ENCODE measurements at regions not wholly inside any gene's neighbourhood (a gene's known extent, or its start where the extent isn't known, plus 50 kb on each side); places are given as distances from the start of the nearest gene placed in this dataset.

GRCh38 chr1:4526747-4527146 is 127.7 kb upstream of the AJAP1 start:
- intact Hi-C loops (cut with DNase I) = no loop called here
- ATAC-seq (ENCODE audit: poor library complexity) (no peak), DNase-seq (no peak)

GRCh38 chr1:4527819-4528218 is 126.6 kb upstream of the AJAP1 start:
- DNase-seq = no peak
- ATAC-seq (ENCODE audit: poor library complexity) = no peak
- intact Hi-C loops (cut with DNase I) = no loop called here

GRCh38 chr1:4528590-4528989 is 125.8 kb upstream of the AJAP1 start:
- intact Hi-C loops (cut with DNase I) = no loop called here
- ATAC-seq (ENCODE audit: poor library complexity) = no peak

GRCh38 chr1:4529446-4530165 is 124.8 kb upstream of the AJAP1 start:
- ATAC-seq (ENCODE audit: poor library complexity) = no peak

More at GRCh38 chr1:4528590-4528989, 125.8 kb upstream of the AJAP1 start:
- DNase-seq = no peak

GRCh38 chr1:4530166-4530785 is 124.1 kb upstream of the AJAP1 start:
- DNase-seq = no peak
- intact Hi-C loops (cut with DNase I) = no loop called here

More at GRCh38 chr1:4529446-4530165, 124.8 kb upstream of the AJAP1 start:
- intact Hi-C loops (cut with DNase I) = no loop called here
- DNase-seq = no peak

GRCh38 chr1:4531842-4532241 is 122.6 kb upstream of the AJAP1 start:
- DNase-seq (no peak), ATAC-seq (ENCODE audit: poor library complexity) (no peak)
- intact Hi-C loops (cut with DNase I) = no loop called here

More at GRCh38 chr1:4530166-4530785, 124.1 kb upstream of the AJAP1 start:
- peak; percentile 87 for ATAC-seq (ENCODE audit: poor library complexity)

- DNase-seq = no peak
- intact Hi-C loops (cut with DNase I) = no loop called here
- no peak for ATAC-seq (ENCODE audit: poor library complexity)
Measured at GRCh38 chr1:4532656-4533055, 121.8 kb upstream of the AJAP1 start.

GRCh38 chr1:4546911-4547310 is 107.5 kb upstream of the AJAP1 start:
- intact Hi-C loops (cut with DNase I) = no loop called here
- DNase-seq = no peak
- ATAC-seq (ENCODE audit: poor library complexity) = no peak

GRCh38 chr1:4549930-4550329 is 104.5 kb upstream of the AJAP1 start:
- intact Hi-C loops (cut with DNase I) = no loop called here
- ATAC-seq (ENCODE audit: poor library complexity) = no peak
- no peak for DNase-seq

- intact Hi-C loops (cut with DNase I) = no loop called here
Measured at GRCh38 chr1:4550941-4551340, 103.5 kb upstream of the AJAP1 start.

GRCh38 chr1:4551706-4552105 is 102.7 kb upstream of the AJAP1 start:
- intact Hi-C loops (cut with DNase I) = no loop called here
- DNase-seq (no peak), ATAC-seq (ENCODE audit: poor library complexity) (no peak)

More at GRCh38 chr1:4550941-4551340, 103.5 kb upstream of the AJAP1 start:
- ATAC-seq (ENCODE audit: poor library complexity) (no peak), DNase-seq (no peak)

- intact Hi-C loops (cut with DNase I) = no loop called here
- no peak for DNase-seq
- ATAC-seq (ENCODE audit: poor library complexity) = no peak
Measured at GRCh38 chr1:4553761-4554160, 100.6 kb upstream of the AJAP1 start.

GRCh38 chr1:4554271-4554865 is 100.0 kb upstream of the AJAP1 start:
- DNase-seq (no peak), ATAC-seq (ENCODE audit: poor library complexity) (no peak)
- intact Hi-C loops (cut with DNase I) = no loop called here

- intact Hi-C loops (cut with DNase I) = no loop called here
- no peak for ATAC-seq (ENCODE audit: poor library complexity)
- DNase-seq = no peak
Measured at GRCh38 chr1:4557949-4558348, 96.5 kb upstream of the AJAP1 start.

GRCh38 chr1:4561205-4561604 is 93.2 kb upstream of the AJAP1 start:
- DNase-seq (no peak), ATAC-seq (ENCODE audit: poor library complexity) (no peak)
- intact Hi-C loops (cut with DNase I) = no loop called here

GRCh38 chr1:4562321-4562720 is 92.1 kb upstream of the AJAP1 start:
- intact Hi-C loops (cut with DNase I) = no loop called here
- ATAC-seq (ENCODE audit: poor library complexity) (no peak), DNase-seq (no peak)

- no peak for ATAC-seq (ENCODE audit: poor library complexity)
- DNase-seq = no peak
- intact Hi-C loops (cut with DNase I) = no loop called here
Measured at GRCh38 chr1:4563586-4563985, 90.8 kb upstream of the AJAP1 start.

- ATAC-seq (ENCODE audit: poor library complexity) (no peak), DNase-seq (no peak)
- intact Hi-C loops (cut with DNase I) = no loop called here
Measured at GRCh38 chr1:4564051-4564450, 90.4 kb upstream of the AJAP1 start.

- DNase-seq (no peak), ATAC-seq (ENCODE audit: poor library complexity) (no peak)
- intact Hi-C loops (cut with DNase I) = no loop called here
Measured at GRCh38 chr1:4565166-4565565, 89.2 kb upstream of the AJAP1 start.

- ATAC-seq (ENCODE audit: poor library complexity) (no peak), DNase-seq (no peak)
- intact Hi-C loops (cut with DNase I) = no loop called here
Measured at GRCh38 chr1:4565801-4566449, 88.5 kb upstream of the AJAP1 start.
